ENCODE measurements at regions not wholly inside any gene's neighbourhood (a gene's known extent, or its start where the extent isn't known, plus 50 kb on each side); places are given as distances from the start of the nearest gene placed in this dataset.
A peak's percentile ranks its signal among the peaks of the same experiment; 100 is the strongest.

- no peak for TF ChIP-seq CTCF (IDR thresholded peaks at IDR 0.05; ENCODE audit: borderline replicate concordance, extremely low read depth, insufficient read depth)
- FAIRE-seq: no peak
- Histone ChIP-seq H3K27me3 (ENCODE audit: control insufficient read depth, insufficient read depth, low read length) (no peaks in the 10 kb centered on the region), H3K36me3 (ENCODE audit: control insufficient read depth in 2 of 3, insufficient read depth in 3 of 3, low read length in 3 of 3) (no peaks in the 10 kb centered on the region), H3K4me3 (ENCODE audit: low read length in 3 of 3) (no peak overlapping the region), H3K9ac (ENCODE audit: low read length in 3 of 3) (no peak overlapping the region), H3K27ac (ENCODE audit: low read depth in 2 of 2, low read length in 2 of 2) (no peak overlapping the region), H3K9me3 (ENCODE audit: control insufficient read depth in 2 of 3, insufficient read depth in 1 of 3, low read length in 3 of 3) (peaks cover 0 to 2% (median under 1%) of the 10 kb centered on the region in 3 donors), H3K4me1 (ENCODE audit: control insufficient read depth in 2 of 3, insufficient read depth in 2 of 3, low read depth in 1 of 3, low read length in 3 of 3) (no peaks in the 10 kb centered on the region)
- intact Hi-C loops (cut with DNase I): no loop called here
- DNase-seq: no peak
These were observed 649.6 kb downstream of the BCL11B start for GRCh38 chr14:98622208-98623051.

GRCh38 chr14:98623788-98624415 lies 648.1 kb downstream of the BCL11B start:
- FAIRE-seq: no peak
- H3K27ac ChIP-seq (ENCODE audit: low read depth in 2 of 2, low read length in 2 of 2): no peak overlapping the region
- peaks cover 0 to 8% (median 2%) of the 10 kb centered on the region in 3 donors for H3K9me3 ChIP-seq (ENCODE audit: control insufficient read depth in 2 of 3, insufficient read depth in 1 of 3, low read length in 3 of 3)
- H3K4me3 ChIP-seq (ENCODE audit: low read length in 3 of 3): no peak overlapping the region
- H3K4me1 ChIP-seq (ENCODE audit: control insufficient read depth in 2 of 3, insufficient read depth in 2 of 3, low read depth in 1 of 3, low read length in 3 of 3): no peaks in the 10 kb centered on the region
- H3K27me3 ChIP-seq (ENCODE audit: control insufficient read depth, insufficient read depth, low read length): no peaks in the 10 kb centered on the region
- no peak overlapping the region for H3K9ac ChIP-seq (ENCODE audit: low read length in 3 of 3)
- intact Hi-C loops (cut with DNase I): no loop called here
- DNase-seq: peak in 3 of 5 donors; percentile 15 to 37 (median 17)
- no peaks in the 10 kb centered on the region for H3K36me3 ChIP-seq (ENCODE audit: control insufficient read depth in 2 of 3, insufficient read depth in 3 of 3, low read length in 3 of 3)
- no peak for TF ChIP-seq CTCF (IDR thresholded peaks at IDR 0.05; ENCODE audit: borderline replicate concordance, extremely low read depth, insufficient read depth)

- Histone ChIP-seq H3K27ac (ENCODE audit: low read depth in 2 of 2, low read length in 2 of 2) (no peak overlapping the region), H3K4me1 (ENCODE audit: control insufficient read depth in 2 of 3, insufficient read depth in 2 of 3, low read depth in 1 of 3, low read length in 3 of 3) (no peaks in the 10 kb centered on the region), H3K9ac (ENCODE audit: low read length in 3 of 3) (no peak overlapping the region), H3K27me3 (ENCODE audit: control insufficient read depth, insufficient read depth, low read length) (no peaks in the 10 kb centered on the region), H3K36me3 (ENCODE audit: control insufficient read depth in 2 of 3, insufficient read depth in 3 of 3, low read length in 3 of 3) (no peaks in the 10 kb centered on the region), H3K9me3 (ENCODE audit: control insufficient read depth in 2 of 3, insufficient read depth in 1 of 3, low read length in 3 of 3) (no peaks in the 10 kb centered on the region), H3K4me3 (ENCODE audit: low read length in 3 of 3) (no peak overlapping the region)
- intact Hi-C loops (cut with DNase I): no loop called here
- TF ChIP-seq CTCF (IDR thresholded peaks at IDR 0.05; ENCODE audit: borderline replicate concordance, extremely low read depth, insufficient read depth): no peak
- peak in 4 of 5 donors; percentile 23 to 64 (median 44) for DNase-seq
- FAIRE-seq: no peak
These were observed 638.6 kb downstream of the BCL11B start for GRCh38 chr14:98633380-98633779.

All from kidney (tissue), 13 donors.